Activated CD4-positive, alpha-beta T cell treated with anti-CD3 and anti-CD28 coated beads, Interleukin-2, amount 50 U/mL, for 48 hours (primary cell): ENCODE measurements at regions not wholly inside any gene's neighbourhood (a gene's known extent, or its start where the extent isn't known, plus 50 kb on each side); places are given as distances from the start of the nearest gene placed in this dataset.

ENCODE experiments used
- DNase-seq, 2 experiments: peaks; one replicate each; pipeline ENCODE4 v3.0.0-alpha.2; 2020

GRCh38 chr18:22871809-22872525, 61.2 kb upstream of the RBBP8 start:
- no peak for DNase-seq

- no peak for DNase-seq
These were observed 60.1 kb upstream of the RBBP8 start for GRCh38 chr18:22872900-22873537.

- DNase-seq: no peak
These were observed 53.8 kb upstream of the RBBP8 start for GRCh38 chr18:22879293-22879692.

GRCh38 chr18:22882084-22882483, 51.0 kb upstream of the RBBP8 start:
- DNase-seq: no peak

- no peak for DNase-seq
These were observed 49.9 kb upstream of the RBBP8 start for GRCh38 chr18:22883179-22883578.
